ENCODE measurements at regions not wholly inside any gene's neighbourhood (a gene's known extent, or its start where the extent isn't known, plus 50 kb on each side); places are given as distances from the start of the nearest gene placed in this dataset.

DNA sequence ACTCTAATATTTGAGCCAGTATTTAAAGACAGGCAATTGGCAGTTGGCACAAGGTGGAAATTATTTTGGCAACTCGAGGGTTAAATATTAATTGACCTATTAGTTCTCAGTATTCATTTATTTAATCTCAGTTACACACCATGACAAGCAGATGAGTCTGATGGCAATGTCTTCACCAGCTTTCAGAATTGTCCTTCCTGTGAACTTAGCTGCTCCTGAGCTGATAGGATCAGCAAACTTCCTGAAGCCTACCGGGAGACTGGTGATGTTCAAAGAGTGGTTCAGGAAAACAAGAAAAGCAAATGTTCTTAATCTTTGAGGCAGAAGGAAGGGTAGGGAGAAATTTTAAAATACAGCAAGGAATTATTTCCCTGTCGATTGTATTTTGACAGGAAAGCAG is 522.2 kb downstream of the SOX2 start:
- DNase-seq: no peak

DNA sequence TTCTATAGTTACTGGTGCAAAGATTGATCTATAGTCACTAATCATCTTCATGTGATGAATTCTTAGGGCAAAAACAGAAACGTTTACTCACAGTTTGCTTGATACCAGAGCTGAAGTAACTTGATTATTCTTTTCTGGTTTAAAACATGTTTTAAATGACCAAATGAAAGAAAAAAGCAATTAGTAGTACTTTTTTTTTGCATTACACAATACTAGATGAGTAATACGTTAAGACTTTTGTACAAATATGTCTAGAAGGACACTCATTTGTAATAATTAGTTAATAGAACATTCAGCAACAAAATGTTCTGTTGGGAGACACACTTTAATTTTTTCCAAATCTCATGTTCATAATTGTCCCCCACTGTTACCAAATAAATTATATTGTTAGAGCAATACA is 523.2 kb downstream of the SOX2 start:
- no peak for DNase-seq

DNA sequence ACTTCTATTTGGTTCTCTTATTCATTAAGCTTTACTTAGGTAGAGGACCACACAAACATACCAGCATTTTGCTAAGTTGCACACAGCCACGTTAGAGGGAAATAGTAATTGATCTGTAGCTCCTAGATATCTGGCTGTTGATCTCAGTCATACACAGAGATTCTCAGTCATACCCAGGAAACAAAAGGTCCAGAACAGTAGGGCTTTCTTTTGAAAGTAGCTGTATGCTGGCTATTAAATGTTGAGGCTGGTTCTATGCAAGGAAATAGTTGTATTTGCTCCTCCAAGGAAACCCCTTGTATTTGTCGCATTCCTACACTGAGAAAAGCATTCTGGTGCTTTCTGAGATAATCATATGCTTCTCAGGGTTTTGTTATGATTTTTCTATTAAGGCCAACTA is 523.8 kb downstream of the SOX2 start:
- DNase-seq: no peak

DNA sequence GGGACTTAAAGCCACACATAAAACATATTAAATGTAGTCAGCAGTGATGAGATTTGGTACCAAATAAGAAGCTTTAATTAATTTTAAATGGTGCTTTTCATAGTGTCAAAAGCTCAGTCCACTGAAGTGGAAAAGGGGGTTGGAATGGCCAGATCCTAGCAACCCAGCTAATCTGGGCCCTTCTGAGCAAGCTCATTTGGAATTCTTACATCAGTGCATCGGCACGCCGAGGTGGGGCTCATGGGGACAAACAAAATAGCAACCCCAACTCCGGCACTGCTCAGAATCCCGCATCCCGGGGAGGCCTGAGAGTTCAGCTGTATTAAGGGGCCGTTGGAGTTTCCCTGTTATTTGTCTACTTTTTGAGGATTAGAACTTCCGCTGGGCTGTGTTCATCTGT is 526.4 kb downstream of the SOX2 start:
- DNase-seq: no peak

DNA sequence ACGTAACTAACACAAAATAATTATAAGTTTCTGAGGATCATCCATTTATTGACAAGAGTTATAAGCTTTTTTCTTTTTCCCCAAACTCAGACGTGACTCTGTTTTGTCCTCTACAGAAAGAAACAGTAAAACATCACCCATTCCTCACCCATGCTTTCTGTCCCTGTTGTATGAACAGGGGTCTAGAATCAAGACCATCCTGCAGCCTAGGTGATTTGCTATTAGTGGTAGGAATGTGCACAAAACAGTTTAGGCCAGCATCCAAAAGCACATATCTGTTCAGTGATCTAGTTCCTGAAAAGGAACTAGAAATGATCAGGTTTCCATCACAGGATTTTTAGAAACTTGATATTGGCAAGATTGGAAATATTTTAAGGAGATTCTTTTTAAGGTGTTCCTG is 527.6 kb downstream of the SOX2 start:
- DNase-seq: no peak

DNA sequence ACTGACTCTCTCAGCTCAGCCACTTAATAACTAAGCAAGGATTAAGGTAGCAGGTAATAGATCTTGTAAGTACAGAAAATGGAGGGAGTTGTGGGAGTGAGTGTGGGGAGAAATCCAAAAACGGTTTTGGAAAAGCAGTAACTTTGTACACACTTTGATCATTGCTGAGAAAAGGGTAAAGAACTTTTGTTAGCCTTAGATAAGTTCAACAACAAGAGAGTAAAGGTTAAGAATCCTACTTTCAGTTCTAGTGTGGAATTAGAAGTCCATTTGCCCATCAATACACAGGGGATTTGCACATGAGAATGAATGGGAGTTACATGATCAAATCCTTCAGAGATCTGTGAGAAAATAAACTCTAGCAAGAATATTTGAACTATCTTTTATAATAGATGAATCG is 528.7 kb downstream of the SOX2 start:
- no peak for DNase-seq

- no peak for DNase-seq
These were observed 529.6 kb downstream of the SOX2 start for GRCh38 chr3:182241196-182241765.

DNA sequence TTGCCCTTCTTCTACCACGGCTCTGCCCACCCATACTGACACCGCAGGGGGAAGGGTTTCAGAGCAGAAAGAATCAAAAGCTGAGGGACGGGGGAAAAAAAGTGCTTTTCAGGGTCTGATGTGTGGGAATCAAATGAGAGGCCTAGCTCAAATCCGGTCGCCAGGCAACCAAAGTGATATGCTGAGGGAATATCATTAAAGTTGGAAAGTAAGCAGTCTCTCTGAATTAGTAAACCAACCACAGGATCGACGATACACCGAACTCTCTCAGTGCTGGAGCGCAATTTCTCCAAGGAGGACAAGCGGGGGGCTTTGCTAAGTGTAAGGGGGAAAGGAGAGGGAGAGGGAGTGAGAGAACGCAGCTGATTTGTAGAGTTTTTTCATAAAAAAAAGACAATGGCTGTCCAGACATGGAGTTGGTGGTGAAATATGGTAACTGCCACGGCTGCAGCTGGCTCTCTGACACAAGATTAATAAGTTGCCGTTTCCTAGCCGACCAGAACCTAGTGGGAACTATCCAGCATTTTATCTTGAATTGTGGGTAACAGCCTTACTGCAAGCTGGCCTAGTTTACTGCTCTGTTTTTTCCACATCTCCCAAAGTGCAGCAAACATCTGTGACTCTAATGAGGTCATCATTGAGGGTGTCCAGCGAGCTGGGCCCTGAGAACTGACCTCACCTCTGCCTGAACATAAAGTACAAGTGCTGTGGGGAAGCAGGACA is 530.2 kb downstream of the SOX2 start:
- DNase-seq: no peak

GRCh38 chr3:182242489-182242942 is 530.8 kb downstream of the SOX2 start:
- DNase-seq: no peak

- DNase-seq: no peak
These were observed 531.9 kb downstream of the SOX2 start for GRCh38 chr3:182243625-182244024.

GRCh38 chr3:182244222-182244971 is 532.7 kb downstream of the SOX2 start:
- no peak for DNase-seq

DNA sequence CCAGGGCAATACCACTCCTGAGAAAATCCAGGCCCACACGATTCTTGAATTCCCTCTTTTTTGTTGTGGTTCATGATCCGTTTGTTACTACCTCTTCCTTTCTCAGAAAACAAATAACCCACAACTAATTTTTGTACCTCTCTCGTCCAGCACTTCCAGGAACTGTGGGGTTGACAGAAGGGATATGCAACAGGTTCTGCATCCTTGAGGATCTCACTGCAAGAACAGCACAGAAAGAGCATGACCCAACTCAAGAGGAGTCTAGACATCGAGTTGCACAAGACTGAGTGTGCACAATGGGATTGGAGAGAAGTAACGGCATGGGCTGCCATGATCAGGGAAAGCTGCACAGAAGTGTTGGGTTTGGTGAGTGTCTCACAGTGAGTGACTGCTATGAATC is 533.3 kb downstream of the SOX2 start:
- DNase-seq: no peak

- no peak for DNase-seq
These were observed 535.1 kb downstream of the SOX2 start for GRCh38 chr3:182246870-182247269.

GRCh38 chr3:182248349-182248880 is 536.7 kb downstream of the SOX2 start:
- DNase-seq: peak; percentile 21 to 71

DNA sequence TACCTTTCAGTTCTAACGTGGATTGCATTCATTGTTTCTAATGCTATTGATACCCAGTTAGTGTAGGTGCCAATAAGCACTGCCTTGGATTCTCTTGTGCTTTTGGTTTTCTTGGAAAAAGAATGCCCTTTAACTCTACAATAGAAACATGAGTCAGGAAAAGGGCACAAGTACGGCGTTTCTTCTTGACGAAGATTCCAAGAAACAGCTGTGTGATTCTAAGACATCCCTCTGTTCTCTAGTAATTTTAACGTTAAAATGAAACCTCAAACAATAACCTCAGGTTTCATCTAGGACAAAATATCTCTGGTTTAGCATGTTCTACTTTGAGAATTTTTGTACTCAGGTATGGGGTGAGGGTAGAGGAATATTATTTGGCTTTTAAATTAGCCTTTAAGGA is 540.5 kb upstream of the ATP11B start:
- no peak for DNase-seq

GRCh38 chr3:182255158-182255557 is 538.1 kb upstream of the ATP11B start:
- DNase-seq: no peak

DNA sequence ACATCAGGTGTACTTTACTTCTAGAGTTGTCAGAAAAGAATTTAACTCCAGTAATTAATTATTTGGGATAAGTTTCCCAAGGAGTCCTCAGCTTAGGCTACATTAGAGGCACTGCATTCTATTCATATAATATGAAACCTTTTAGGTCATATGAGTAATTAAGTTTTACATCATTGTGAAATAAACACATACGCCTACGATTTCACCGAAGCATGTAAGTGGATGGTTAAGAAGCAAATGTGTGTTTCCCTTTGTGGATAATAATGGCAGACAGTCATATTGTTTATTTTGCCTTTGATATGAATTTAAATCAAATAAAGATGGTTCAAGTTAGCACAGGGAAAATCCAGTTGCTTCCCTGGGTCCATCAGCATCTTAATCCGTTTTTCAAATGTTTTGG is 535.9 kb upstream of the ATP11B start:
- no peak for DNase-seq

DNA sequence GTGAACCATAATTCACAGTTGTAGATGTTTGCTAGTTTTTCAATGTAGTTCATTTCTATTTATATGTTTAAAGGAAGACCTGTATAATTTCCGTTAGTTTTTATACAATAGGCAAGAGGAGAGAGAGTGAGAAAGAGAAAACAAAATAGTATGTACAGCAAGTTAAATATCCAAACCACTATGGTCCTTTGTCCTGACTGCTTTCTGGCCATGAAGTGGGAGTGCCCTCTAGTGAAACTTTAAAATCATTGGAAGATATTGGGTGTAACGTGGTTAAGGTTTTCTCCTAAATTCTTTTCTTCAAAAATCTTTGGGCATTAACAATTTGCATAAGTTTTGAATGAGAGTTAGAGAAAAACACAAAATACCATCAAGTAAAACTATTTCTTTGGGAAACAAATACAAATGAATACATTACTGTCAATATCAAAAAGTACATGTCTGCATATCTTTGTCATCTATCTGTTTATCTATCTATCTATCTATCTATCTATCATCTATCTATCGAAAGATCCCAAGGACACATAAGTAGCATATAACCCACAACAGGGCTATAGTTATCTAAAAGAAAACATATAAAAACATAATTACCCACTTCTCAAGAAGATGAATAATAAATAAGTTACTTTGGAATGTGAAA is 534.6 kb upstream of the ATP11B start:
- DNase-seq: peak; percentile 46 to 65

GRCh38 chr3:182259579-182259978 is 533.7 kb upstream of the ATP11B start:
- DNase-seq: peak; percentile 72 to 97

DNA sequence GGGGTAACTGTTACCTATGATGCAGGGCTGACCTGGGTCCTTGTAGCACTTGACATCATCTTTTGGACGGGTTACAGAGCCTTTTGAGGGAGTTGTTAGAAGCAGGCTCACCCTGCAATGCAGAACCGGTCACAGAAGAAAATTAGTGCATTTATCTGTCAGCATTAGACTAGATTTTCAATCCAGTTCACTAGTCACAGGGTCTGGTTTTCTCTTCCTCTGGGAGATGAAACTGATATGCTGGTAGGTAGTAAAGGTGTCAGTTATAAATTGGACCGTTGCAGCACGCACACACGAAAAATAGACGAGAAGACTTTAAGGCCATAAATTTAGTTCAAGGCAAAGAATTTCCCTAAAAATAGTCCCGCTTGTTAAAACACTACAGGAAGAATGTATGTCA is 532.3 kb upstream of the ATP11B start:
- no peak for DNase-seq

- no peak for DNase-seq
These were observed 524.6 kb upstream of the ATP11B start for GRCh38 chr3:182268711-182269110.

GRCh38 chr3:182276512-182276911 is 516.8 kb upstream of the ATP11B start:
- DNase-seq: peak in 1 of 2 experiments; percentile 22

DNA sequence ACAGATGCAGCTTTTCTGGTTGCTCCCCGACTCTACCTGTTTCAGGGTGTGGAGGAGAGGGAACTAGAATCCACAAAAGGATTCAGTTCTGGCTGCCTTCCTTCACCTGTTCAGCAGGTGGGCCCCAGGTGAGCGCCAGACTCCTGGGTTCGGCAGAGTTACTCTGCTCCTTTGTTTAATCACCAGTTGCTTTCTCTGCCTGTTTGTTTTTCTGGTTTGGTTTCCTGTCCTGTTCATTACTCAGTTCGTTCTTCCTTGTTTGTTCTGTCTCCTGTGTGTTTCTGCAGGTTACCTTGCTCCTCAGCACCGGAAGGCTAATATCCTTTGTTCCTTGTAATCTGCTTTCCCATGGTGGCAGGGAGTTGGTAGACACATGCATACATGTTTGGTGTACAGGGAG is 508.5 kb upstream of the ATP11B start:
- no peak for DNase-seq

All from NCI-H524 (cell line).